Chondrocyte (in vitro differentiated cells): ENCODE measurements at regions not wholly inside any gene's neighbourhood (a gene's known extent, or its start where the extent isn't known, plus 50 kb on each side); places are given as distances from the start of the nearest gene placed in this dataset.

Source experiments
- DNase-seq: peaks from one replicate; pipeline ENCODE4 v3.0.0; 2021; ENCODE audit warnings: mixed read lengths, low spot score
- H3K27ac Mint-ChIP-seq: one replicate; pipeline ENCODE4 v1.8.0; 2021; ENCODE audit warnings: mild to moderate bottlenecking, moderate library complexity, mixed read lengths; ENCODE audit not compliant: unreplicated experiment
- H3K27me3 Mint-ChIP-seq: 2 replicates; pipeline ENCODE4 v1.8.0; 2021; ENCODE audit warnings: low read depth, mixed read lengths
- H3K36me3 Mint-ChIP-seq: 2 replicates; pipeline ENCODE4 v1.8.0; 2021; ENCODE audit warnings: low read depth, mixed read lengths
- H3K4me1 Mint-ChIP-seq: 2 replicates; pipeline ENCODE4 v1.8.0; 2021; ENCODE audit warnings: low read depth, mild to moderate bottlenecking, mixed read lengths
- H3K4me3 Mint-ChIP-seq: one replicate; pipeline ENCODE4 v1.8.0; 2021; ENCODE audit warnings: mild to moderate bottlenecking, moderate library complexity, mixed read lengths; ENCODE audit not compliant: unreplicated experiment
- H3K9me3 Mint-ChIP-seq: 2 replicates; pipeline ENCODE4 v1.8.0; 2021; ENCODE audit warnings: low read depth, mixed read lengths
- CTCF ChIP-seq: fragments of 200-600 bp; sonication (generic); IDR thresholded peaks from 2 replicates; pipeline ENCODE4 v1.5.0; 2021; ENCODE audit warnings: antibody characterized with exemption, mild to moderate bottlenecking, moderate library complexity

DNA sequence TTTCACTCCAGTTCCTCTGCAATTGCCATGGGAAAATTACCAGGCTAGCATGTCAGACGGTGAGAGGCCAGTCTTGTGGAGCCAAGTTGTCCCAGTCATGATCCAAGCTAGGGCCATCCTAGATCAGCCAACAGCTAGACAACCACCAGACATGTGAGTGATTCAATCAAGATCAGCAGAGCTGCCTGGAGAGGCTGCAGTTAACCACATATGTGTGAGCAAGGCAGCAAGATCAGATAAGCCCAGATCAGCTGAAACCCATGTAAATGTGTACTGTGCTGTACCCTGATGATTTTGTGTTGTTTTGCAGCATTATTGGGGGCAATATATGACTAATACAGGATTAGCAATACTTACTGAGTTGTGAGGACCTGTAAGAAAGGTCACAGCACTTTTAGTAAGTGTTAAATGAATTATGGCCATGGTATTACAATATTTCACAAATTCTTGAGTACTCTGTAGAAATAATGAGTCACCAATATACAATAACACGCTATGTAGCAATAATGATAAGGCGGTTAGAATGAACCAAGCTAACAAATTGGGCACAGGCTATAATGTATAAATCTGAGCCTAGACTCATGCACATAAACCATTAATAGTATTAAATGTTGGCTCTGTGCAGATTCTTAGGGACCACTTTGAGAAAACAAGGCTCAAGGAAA is 91.4 kb downstream of the SUDS3 start:
- no peak for DNase-seq
- Mint-ChIP-seq H3K27me3 (no peaks in the 10 kb centered on the region), H3K27ac (no peak overlapping the region), H3K4me3 (no peak overlapping the region), H3K4me1 (no peaks in the 10 kb centered on the region), H3K36me3 (no peaks in the 10 kb centered on the region), H3K9me3 (peaks cover 8% of the 10 kb centered on the region)
- no peak for TF ChIP-seq CTCF

DNA sequence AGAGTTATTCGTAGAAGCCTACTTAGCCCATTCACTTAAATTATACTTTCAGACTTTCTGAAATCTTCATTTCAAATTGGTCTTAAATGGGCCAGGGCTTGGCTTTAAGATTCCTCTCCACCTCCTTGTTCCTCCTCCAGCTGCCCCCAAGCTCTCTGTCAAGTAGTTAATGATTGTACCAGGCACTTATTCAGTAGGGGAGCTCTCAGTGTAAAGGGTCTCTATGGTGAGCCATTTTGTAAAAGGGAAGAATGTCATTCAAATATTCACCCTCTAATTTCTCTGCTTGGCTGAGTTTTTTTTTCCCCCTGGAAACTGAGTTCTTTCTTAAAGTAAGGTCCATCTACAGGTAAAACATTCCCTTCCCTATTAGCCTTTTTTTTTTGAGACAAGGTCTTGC is 96.6 kb downstream of the SUDS3 start:
- TF ChIP-seq CTCF: no peak
- no peaks in the 10 kb centered on the region for H3K36me3 Mint-ChIP-seq
- H3K4me3 Mint-ChIP-seq: no peak overlapping the region
- H3K27ac Mint-ChIP-seq: no peak overlapping the region
- DNase-seq: no peak
- peaks cover 8% of the 10 kb centered on the region for H3K9me3 Mint-ChIP-seq
- H3K4me1 Mint-ChIP-seq: no peaks in the 10 kb centered on the region
- no peaks in the 10 kb centered on the region for H3K27me3 Mint-ChIP-seq

GRCh38 chr12:118480235-118480634 is 103.9 kb downstream of the SUDS3 start:
- TF ChIP-seq CTCF: no peak
- DNase-seq: no peak
- H3K27ac Mint-ChIP-seq: no peak overlapping the region

GRCh38 chr12:118488034-118488433 is 111.7 kb downstream of the SUDS3 start:
- Mint-ChIP-seq H3K27me3 (peaks cover 2% of the 10 kb centered on the region), H3K36me3 (no peaks in the 10 kb centered on the region), H3K4me1 (no peaks in the 10 kb centered on the region), H3K27ac (no peak overlapping the region), H3K4me3 (no peak overlapping the region), H3K9me3 (peaks cover 14% of the 10 kb centered on the region)
- DNase-seq: no peak
- no peak for TF ChIP-seq CTCF

More at GRCh38 chr12:118480235-118480634, 103.9 kb downstream of the SUDS3 start:
- H3K27me3 Mint-ChIP-seq: no peaks in the 10 kb centered on the region
- H3K9me3 Mint-ChIP-seq: no peaks in the 10 kb centered on the region
- no peaks in the 10 kb centered on the region for H3K4me1 Mint-ChIP-seq
- H3K4me3 Mint-ChIP-seq: no peak overlapping the region
- no peaks in the 10 kb centered on the region for H3K36me3 Mint-ChIP-seq

GRCh38 chr12:118493962-118494361 is 117.6 kb downstream of the SUDS3 start:
- Mint-ChIP-seq H3K4me1 (peaks cover 4% of the 10 kb centered on the region), H3K27ac (no peak overlapping the region), H3K36me3 (no peaks in the 10 kb centered on the region), H3K27me3 (no peaks in the 10 kb centered on the region), H3K4me3 (no peak overlapping the region), H3K9me3 (peaks cover 3% of the 10 kb centered on the region)
- TF ChIP-seq CTCF: no peak
- no peak for DNase-seq
